Epithelial cell of esophagus (primary cell): ENCODE measurements at regions not wholly inside any gene's neighbourhood (a gene's known extent, or its start where the extent isn't known, plus 50 kb on each side); places are given as distances from the start of the nearest gene placed in this dataset.

Source experiments
- DNase-seq: peaks from one replicate; pipeline ENCODE4 v3.0.0; 2010; ENCODE audit warnings: low read depth
- H3K4me3 ChIP-seq: 2 replicates; pipeline ENCODE4 v1.5.1; 2011; ENCODE audit warnings: mild to moderate bottlenecking, low read length, control low read depth
- TF ChIP-seq, protein P1 (sequence below): IDR thresholded peaks from 2 replicates; pipeline ENCODE4 v1.5.1; 2011; ENCODE audit warnings: low read depth, mild to moderate bottlenecking, low read length, control low read depth, inconsistent platforms; ENCODE audit not compliant: insufficient read depth; ENCODE audit errors: missing control alignments

DNA sequence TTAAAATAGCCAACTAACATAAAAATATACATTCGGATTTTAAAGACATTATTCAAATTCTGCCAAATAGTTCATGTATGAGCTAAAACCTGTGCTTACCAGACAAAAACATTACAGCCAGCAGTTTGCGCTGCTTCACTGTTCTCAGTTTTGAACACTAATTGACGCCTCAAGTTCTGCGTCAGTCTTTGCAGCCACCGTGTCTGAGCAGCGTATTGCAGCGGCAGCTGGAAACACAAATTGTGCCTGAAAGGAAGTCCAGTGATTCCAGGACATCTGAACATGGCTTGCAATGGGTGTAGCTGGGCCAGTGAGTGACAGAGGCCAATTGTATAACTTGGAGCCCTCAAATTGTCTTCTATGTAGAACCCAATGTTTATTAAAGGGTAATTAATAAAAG, 267.6 kb downstream of the TFCP2L1 start:
- DNase-seq = no peak
- TF ChIP-seq, protein P1, sequence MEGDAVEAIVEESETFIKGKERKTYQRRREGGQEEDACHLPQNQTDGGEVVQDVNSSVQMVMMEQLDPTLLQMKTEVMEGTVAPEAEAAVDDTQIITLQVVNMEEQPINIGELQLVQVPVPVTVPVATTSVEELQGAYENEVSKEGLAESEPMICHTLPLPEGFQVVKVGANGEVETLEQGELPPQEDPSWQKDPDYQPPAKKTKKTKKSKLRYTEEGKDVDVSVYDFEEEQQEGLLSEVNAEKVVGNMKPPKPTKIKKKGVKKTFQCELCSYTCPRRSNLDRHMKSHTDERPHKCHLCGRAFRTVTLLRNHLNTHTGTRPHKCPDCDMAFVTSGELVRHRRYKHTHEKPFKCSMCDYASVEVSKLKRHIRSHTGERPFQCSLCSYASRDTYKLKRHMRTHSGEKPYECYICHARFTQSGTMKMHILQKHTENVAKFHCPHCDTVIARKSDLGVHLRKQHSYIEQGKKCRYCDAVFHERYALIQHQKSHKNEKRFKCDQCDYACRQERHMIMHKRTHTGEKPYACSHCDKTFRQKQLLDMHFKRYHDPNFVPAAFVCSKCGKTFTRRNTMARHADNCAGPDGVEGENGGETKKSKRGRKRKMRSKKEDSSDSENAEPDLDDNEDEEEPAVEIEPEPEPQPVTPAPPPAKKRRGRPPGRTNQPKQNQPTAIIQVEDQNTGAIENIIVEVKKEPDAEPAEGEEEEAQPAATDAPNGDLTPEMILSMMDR = no peak
- no peak overlapping the region for H3K4me3 ChIP-seq

DNA sequence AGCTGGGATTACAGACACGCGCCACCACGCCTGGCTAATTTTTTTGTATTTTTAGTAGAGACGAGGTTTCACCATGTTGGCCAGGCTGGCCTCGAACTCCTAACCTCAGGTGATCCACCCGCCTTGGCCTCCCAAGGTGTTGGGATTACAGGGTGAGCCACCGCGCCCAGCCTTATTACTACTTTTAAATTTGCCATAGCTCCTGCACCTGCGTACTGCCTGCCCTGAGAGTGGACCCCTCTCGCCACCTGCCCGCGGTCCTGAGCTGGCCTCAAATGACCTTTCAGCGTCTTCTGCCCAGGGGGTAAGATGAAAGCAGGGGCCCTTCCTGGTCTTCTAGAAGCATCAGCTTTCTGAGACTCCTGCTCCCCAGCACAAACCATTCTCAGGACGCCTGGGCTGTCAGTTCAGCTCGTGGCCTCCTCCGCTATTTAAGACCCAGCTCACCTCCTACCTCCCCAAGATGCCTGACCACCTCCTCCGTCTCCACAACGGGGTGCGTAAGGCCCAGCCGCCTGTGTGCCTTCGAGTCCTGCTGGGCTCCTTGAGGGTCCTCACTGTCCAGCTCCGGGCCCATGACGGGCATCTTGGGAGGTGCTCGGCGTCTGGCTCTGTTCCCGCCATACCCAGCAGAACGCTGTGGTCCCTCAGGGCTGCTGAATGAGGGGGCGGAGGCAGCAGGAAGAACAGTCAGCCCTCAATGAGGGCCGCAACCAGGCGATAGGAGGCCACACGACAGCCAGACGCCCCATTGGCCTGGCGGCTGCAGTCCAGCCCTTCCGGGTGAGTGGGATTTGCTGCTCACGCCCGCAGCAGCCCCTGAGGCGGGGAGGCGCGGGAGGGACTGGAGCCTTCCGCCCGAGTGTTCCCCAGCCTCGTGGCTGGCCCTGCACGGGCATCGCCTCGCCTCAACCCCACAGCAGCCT, 266.6 kb downstream of the TFCP2L1 start:
- no peak for DNase-seq
- TF ChIP-seq, protein P1 = no peak
- no peak overlapping the region for H3K4me3 ChIP-seq

DNA sequence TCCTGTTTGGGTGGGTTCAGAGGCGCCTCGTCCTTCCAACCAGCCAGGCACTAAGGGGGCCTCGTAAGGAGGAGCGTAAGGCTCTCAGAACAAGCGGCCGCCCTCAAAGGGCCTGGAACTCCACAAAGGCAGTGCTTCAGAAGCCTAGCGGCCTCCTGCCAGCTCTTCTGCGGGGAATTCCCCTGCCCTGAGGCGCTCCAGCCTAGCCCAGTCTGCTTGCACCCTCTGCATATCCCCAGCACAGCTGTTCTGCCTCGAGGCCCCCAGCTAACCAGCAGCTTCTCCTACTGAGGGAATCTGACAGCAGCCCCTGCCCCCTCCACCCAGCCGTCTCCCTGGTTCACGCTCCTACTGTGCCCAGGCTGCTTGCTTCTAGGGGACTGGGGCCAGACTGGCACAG, 265.9 kb downstream of the TFCP2L1 start:
- no peak overlapping the region for H3K4me3 ChIP-seq
- TF ChIP-seq, protein P1 = no peak
- DNase-seq = peak; percentile 25

DNA sequence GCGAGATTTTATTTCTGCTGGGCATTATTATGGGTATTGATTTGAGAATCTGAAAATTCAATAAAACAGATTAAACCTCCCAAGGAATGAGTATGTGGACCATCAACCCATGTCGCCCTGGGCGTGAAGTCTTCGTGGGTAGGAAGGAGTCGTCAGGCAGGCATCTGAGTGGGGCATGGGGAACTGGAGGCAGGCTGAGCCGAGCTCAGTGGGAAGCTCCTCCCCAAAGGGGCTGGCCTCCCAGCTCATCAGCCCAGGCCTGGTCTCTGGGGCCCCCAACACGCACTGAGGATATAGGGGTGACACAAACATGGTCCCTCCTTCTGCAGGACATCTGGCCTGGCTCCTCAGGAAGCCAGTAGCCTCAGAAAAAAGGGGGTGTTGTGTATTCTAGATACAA, 265.2 kb downstream of the TFCP2L1 start:
- no peak overlapping the region for H3K4me3 ChIP-seq
- TF ChIP-seq, protein P1 = no peak
- DNase-seq = no peak

DNA sequence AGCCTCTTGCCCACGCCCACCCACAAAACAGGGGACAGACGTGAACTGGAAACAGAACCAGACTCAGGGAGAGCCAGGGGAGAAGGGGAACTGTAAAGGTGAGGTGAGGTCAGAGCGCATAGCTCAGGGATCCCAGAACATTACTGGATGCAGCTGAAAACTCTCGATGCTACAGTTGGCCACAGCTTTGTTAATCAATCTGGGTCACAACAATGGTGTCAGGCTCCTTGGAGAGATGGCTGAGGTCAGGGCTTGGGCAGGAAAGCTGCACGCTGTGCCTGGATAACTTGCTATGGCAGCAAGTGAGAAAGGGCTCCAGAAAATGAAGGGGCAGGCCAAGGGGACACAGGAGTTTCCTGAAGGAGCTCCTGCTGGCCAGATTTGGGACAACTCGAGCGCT, 263.3 kb downstream of the TFCP2L1 start:
- DNase-seq = no peak
- no peak overlapping the region for H3K4me3 ChIP-seq
- TF ChIP-seq, protein P1 = no peak

DNA sequence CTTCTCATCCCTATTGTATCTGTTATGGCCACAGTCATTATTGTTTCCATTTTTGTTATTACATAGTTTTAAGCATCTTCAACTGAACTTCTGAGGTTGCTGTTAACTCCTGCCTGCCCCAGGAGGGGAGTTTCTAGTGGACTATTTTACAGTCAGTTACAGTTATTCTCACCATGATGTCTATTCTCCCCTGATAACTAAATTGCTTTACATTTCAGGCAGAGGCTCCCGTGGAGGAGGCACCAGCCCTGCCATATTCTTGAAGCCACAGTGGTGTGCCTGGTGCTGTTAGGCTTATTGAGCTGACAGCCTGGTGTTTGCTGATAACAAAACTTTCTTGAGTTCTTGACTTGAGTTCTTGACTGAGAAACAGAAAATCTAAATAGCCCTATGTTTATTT, 256.4 kb downstream of the TFCP2L1 start:
- H3K4me3 ChIP-seq = no peak overlapping the region
- no peak for DNase-seq
- TF ChIP-seq, protein P1 = no peak

DNA sequence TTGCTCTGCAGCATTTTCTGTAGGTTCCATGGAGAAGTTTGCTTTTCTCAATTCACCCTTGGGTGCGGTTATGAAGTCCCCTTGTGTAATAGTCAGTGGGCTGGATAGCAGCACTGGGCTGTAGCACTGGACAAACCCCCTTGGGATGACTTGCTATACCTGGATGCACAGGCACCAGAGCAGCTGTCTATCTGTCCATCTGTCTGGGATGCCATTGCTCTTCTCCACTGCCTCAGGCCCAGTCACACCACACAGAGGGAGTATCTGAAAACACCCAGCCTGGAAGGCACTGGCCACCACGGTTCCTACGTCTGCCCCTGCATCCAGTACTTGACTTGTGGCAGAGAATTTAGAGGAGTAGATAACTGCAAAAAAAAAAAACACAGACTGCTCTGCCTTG, 254.5 kb downstream of the TFCP2L1 start:
- no peak overlapping the region for H3K4me3 ChIP-seq
- DNase-seq = no peak
- TF ChIP-seq, protein P1 = no peak
